ENCODE measurements at regions not wholly inside any gene's neighbourhood (a gene's known extent, or its start where the extent isn't known, plus 50 kb on each side); places are given as distances from the start of the nearest gene placed in this dataset.

- TF ChIP-seq CTCF (IDR thresholded peaks at IDR 0.05): no peak
- Histone ChIP-seq H3K4me1 (no peaks in the 10 kb centered on the region), H3K27me3 (no peaks in the 10 kb centered on the region), H3K27ac (no peak overlapping the region), H3K36me3 (no peaks in the 10 kb centered on the region), H3K9me3 (no peaks in the 10 kb centered on the region), H3K4me3 (no peak overlapping the region)
- DNase-seq (no peak), ATAC-seq (no peak), FAIRE-seq (no peak)
- intact Hi-C loops (cut with DNase I): no loop called here
- WGBS, 2 donors: 58 to 61% methylated on average over 4 of the region's 4 CpGs
Observed at GRCh38 chr12:118548887-118549509, 172.6 kb downstream of the SUDS3 start.

GRCh38 chr12:118549510-118549980 is 173.2 kb downstream of the SUDS3 start:
- H3K4me3 ChIP-seq: no peak overlapping the region
- WGBS, 2 donors: 50 to 56% methylated on average over 8 of the region's 8 CpGs
- no peaks in the 10 kb centered on the region for H3K9me3 ChIP-seq
- no peak for ATAC-seq
- intact Hi-C loops (cut with DNase I): no loop called here
- no peaks in the 10 kb centered on the region for H3K4me1 ChIP-seq
- no peaks in the 10 kb centered on the region for H3K36me3 ChIP-seq
- H3K27me3 ChIP-seq: no peaks in the 10 kb centered on the region
- FAIRE-seq: no peak
- H3K27ac ChIP-seq: no peak overlapping the region
- TF ChIP-seq CTCF (IDR thresholded peaks at IDR 0.05): no peak
- no peak for DNase-seq

- no peak for FAIRE-seq
- H3K4me1 ChIP-seq: no peaks in the 10 kb centered on the region
- WGBS, 2 donors: 66 to 80% methylated on average over 5 of the region's 5 CpGs
Observed at GRCh38 chr12:118553856-118554504, 177.6 kb downstream of the SUDS3 start.

DNA sequence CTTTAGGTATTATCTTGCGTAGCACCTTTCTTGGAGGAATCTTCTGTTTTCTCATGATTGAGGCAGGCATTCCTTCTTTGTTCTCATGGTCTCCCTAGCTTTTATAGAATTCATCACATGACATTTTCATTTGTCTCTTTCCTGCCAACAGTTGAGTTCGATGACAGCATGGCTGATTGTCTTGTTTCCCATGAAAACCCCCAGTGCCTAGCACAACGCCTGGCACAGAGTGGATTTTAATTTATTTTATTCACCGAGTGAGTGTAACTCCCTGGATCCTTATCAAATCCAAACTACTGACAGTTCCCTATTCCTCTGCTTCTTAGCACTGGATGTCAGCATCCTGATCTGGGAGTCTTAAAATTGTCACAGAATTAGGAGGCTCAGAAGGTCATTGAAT is 182.6 kb downstream of the SUDS3 start:
- Histone ChIP-seq H3K4me1 (no peaks in the 10 kb centered on the region), H3K27ac (no peak overlapping the region), H3K27me3 (no peaks in the 10 kb centered on the region), H3K4me3 (no peak overlapping the region), H3K36me3 (no peaks in the 10 kb centered on the region), H3K9me3 (no peaks in the 10 kb centered on the region)
- TF ChIP-seq CTCF (IDR thresholded peaks at IDR 0.05): no peak
- intact Hi-C loops (cut with DNase I): no loop called here
- ATAC-seq (no peak), DNase-seq (no peak), FAIRE-seq (no peak)
- WGBS, 2 donors: 54% methylated on average over 4 of the region's 4 CpGs

More at GRCh38 chr12:118553856-118554504, 177.6 kb downstream of the SUDS3 start:
- Histone ChIP-seq H3K36me3 (no peaks in the 10 kb centered on the region), H3K27me3 (no peaks in the 10 kb centered on the region), H3K4me3 (no peak overlapping the region), H3K27ac (no peak overlapping the region), H3K9me3 (no peaks in the 10 kb centered on the region)
- intact Hi-C loops (cut with DNase I): no loop called here
- no peak for TF ChIP-seq CTCF (IDR thresholded peaks at IDR 0.05)
- DNase-seq (no peak), ATAC-seq (no peak)

DNA sequence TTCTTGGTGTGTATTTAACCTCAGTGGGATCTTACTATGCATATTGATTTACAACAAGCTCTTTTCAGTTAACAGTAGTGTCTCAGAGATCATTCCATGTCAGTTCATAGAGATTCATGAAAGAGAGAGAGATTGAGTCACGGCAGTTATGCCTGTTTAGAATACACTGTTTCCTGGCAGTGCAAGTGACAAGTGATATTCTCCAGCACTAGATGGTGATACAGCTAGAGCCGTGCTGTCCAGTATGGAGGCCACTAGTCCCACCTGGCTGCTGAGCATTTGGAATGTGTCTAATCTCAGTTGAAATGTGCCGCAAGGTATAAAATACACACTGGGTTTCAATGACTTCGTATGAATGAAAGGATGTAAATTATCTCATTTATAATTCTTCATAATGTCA is 184.4 kb downstream of the SUDS3 start:
- Histone ChIP-seq H3K27ac (no peak overlapping the region), H3K4me3 (no peak overlapping the region), H3K4me1 (no peaks in the 10 kb centered on the region), H3K36me3 (no peaks in the 10 kb centered on the region), H3K27me3 (no peaks in the 10 kb centered on the region), H3K9me3 (no peaks in the 10 kb centered on the region)
- no peak for TF ChIP-seq CTCF (IDR thresholded peaks at IDR 0.05)
- ATAC-seq (no peak), DNase-seq (no peak), FAIRE-seq (no peak)
- WGBS, 2 donors: 45 to 46% methylated on average over 4 of the region's 4 CpGs
- intact Hi-C loops (cut with DNase I): no loop called here

All from pancreas (tissue), 10 donors.